Spleen (tissue), 7 donors: ENCODE measurements at regions not wholly inside any gene's neighbourhood (a gene's known extent, or its start where the extent isn't known, plus 50 kb on each side); places are given as distances from the start of the nearest gene placed in this dataset.

Experiments used
- CTCF ChIP-seq, 11 experiments: fragments of 200-600 bp in 7 of 11; fragments of 450-650 bp in 4 of 11; sonication (generic) in 4 of 11; IDR thresholded peaks in 8 of 11; conservative IDR thresholded peaks in 3 of 11; 1 replicate in 7 of 11; 2 replicates in 4 of 11; pipeline versions ENCODE4 v1.4.0 to v1.8.0; 2016 to 2021; ENCODE audit warnings: antibody characterized with exemption in 11 of 11, inconsistent platforms in 4 of 11, mild to moderate bottlenecking in 1 of 11
- POLR2A ChIP-seq, 3 donors: fragments of 450-650 bp; IDR thresholded peaks; one replicate each; pipeline ENCODE4 v1.5.1; 2017; ENCODE audit warnings: antibody characterized with exemption in 3 of 3, mild to moderate bottlenecking in 1 of 3
- donor health status: DM: no; HTN: no; CAD: no; lungs with moderate emphysema.
- donor health status: DM: no; HTN: no; CAD: no.
- donor health status: DM: no; HTN: no; CAD: no.

- no peak for TF ChIP-seq CTCF (IDR thresholded peaks at IDR 0.05 in 8 of 11, conservative IDR thresholded peaks at IDR 0.05 in 3 of 11)
- TF ChIP-seq POLR2A (IDR thresholded peaks at IDR 0.05) = no peak
These were observed 131.7 kb upstream of the VLDLR start for GRCh38 chr9:2489838-2490314.
